Stomach smooth muscle (tissue), 2 donors: ENCODE measurements at regions not wholly inside any gene's neighbourhood (a gene's known extent, or its start where the extent isn't known, plus 50 kb on each side); places are given as distances from the start of the nearest gene placed in this dataset.

Source experiments
- H3K27ac ChIP-seq: one replicate; pipeline ENCODE4 v1.7.0; 2013; ENCODE audit warnings: mild to moderate bottlenecking, low read length, inconsistent platforms
- H3K27me3 ChIP-seq, 2 donors: one replicate each; pipeline ENCODE4 v1.7.0; 2013; ENCODE audit warnings: low read length in 2 of 2; ENCODE audit not compliant: insufficient read depth in 2 of 2, control insufficient read depth in 1 of 2
- H3K36me3 ChIP-seq, 2 donors: one replicate each; pipeline ENCODE4 v1.7.0; 2013; ENCODE audit warnings: low read length in 2 of 2; ENCODE audit not compliant: control insufficient read depth in 2 of 2, insufficient read depth in 2 of 2
- H3K4me1 ChIP-seq: one replicate; pipeline ENCODE4 v1.7.0; 2013; ENCODE audit warnings: low read length; ENCODE audit not compliant: control insufficient read depth, insufficient read depth
- H3K4me3 ChIP-seq, 2 donors: one replicate each; pipeline ENCODE4 v1.7.0; 2013; ENCODE audit warnings: low read length in 2 of 2
- H3K9ac ChIP-seq, 2 donors: one replicate each; pipeline ENCODE4 v1.7.0; 2013; ENCODE audit warnings: low read length in 2 of 2, mild to moderate bottlenecking in 1 of 2
- H3K9me3 ChIP-seq, 2 donors: one replicate each; pipeline ENCODE4 v1.7.0; 2013; ENCODE audit warnings: low read length in 2 of 2; ENCODE audit not compliant: control insufficient read depth in 2 of 2
- donor health status: healthy.
- donor health status: Pancreatic carcinoma.

- no peak overlapping the region for H3K4me3 ChIP-seq
- no peaks in the 10 kb centered on the region for H3K4me1 ChIP-seq
- no peaks in the 10 kb centered on the region for H3K27me3 ChIP-seq
- H3K36me3 ChIP-seq = no peaks in the 10 kb centered on the region
- H3K27ac ChIP-seq = no peak overlapping the region
- H3K9me3 ChIP-seq = no peaks in the 10 kb centered on the region
- H3K9ac ChIP-seq = no peak overlapping the region
Measured at GRCh38 chr10:43795093-43795492, 146.4 kb upstream of the ZNF32 start.

DNA sequence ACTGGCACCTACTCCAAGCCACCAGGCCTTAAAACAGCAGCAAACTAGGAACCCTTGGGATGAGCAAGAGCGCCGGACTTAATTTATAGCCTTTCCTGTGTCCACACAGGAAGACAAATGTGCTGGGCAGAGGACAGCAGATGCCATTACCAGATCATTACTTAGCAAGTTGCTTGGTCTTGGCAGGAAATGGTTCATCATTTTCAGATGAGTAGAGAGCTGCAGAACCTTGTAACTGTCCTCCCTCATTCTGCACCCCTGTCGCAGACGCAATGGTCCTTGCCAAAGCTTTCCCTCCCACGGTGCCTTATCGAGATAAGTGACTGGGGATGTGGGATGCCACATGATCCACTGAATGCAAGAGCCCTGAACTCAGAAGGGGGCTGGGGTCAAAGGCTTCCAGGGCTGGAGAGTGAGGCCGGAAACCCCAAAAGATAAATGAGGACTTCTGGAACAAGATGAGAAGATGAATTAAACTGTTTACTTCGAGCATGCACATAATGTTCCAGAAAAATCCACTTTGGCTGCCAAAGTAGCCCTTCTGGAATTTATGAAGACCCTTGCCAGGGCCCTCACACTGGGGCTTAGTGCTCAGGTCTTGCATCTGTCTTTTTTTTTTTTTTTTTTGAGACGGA lies 145.6 kb upstream of the ZNF32 start:
- H3K27me3 ChIP-seq = no peaks in the 10 kb centered on the region
- no peaks in the 10 kb centered on the region for H3K36me3 ChIP-seq
- H3K27ac ChIP-seq = no peak overlapping the region
- H3K4me1 ChIP-seq = no peaks in the 10 kb centered on the region
- no peak overlapping the region for H3K4me3 ChIP-seq
- no peaks in the 10 kb centered on the region for H3K9me3 ChIP-seq
- H3K9ac ChIP-seq = no peak overlapping the region

DNA sequence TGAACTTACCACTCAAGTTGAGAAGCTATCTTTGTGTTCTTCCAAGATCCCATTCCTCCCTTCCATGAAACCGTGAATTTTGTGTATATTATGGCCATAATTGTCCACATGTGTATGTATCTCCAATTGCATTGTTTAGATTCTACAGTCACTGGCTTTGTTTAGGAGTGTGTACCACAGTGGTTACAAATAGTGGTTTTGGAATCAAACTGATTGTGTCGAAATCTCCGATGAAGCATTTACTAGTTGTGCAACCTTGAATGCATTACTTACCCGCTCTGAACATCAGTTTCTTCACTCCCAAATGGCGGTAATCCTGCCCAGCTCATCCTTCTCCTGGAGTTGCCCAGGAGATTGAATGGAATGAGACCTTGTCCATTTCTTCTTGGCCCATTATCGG lies 145.0 kb upstream of the ZNF32 start:
- Histone ChIP-seq H3K4me1 (no peaks in the 10 kb centered on the region), H3K27me3 (no peaks in the 10 kb centered on the region), H3K4me3 (no peak overlapping the region), H3K9me3 (no peaks in the 10 kb centered on the region), H3K9ac (no peak overlapping the region), H3K36me3 (no peaks in the 10 kb centered on the region), H3K27ac (no peak overlapping the region)

- H3K27me3 ChIP-seq = no peaks in the 10 kb centered on the region
- no peaks in the 10 kb centered on the region for H3K9me3 ChIP-seq
- H3K27ac ChIP-seq = no peak overlapping the region
- no peaks in the 10 kb centered on the region for H3K4me1 ChIP-seq
- no peaks in the 10 kb centered on the region for H3K36me3 ChIP-seq
- H3K4me3 ChIP-seq = no peak overlapping the region
- no peak overlapping the region for H3K9ac ChIP-seq
Measured at GRCh38 chr10:43790147-43790546, 141.5 kb upstream of the ZNF32 start.

- H3K9me3 ChIP-seq = no peaks in the 10 kb centered on the region
- H3K9ac ChIP-seq = no peak overlapping the region
- H3K36me3 ChIP-seq = no peaks in the 10 kb centered on the region
- no peaks in the 10 kb centered on the region for H3K27me3 ChIP-seq
- no peak overlapping the region for H3K4me3 ChIP-seq
- no peak overlapping the region for H3K27ac ChIP-seq
- H3K4me1 ChIP-seq = no peaks in the 10 kb centered on the region
Measured at GRCh38 chr10:43785252-43785651, 136.6 kb upstream of the ZNF32 start.

- H3K9me3 ChIP-seq = no peaks in the 10 kb centered on the region
- no peaks in the 10 kb centered on the region for H3K36me3 ChIP-seq
- no peak overlapping the region for H3K27ac ChIP-seq
- no peak overlapping the region for H3K9ac ChIP-seq
- no peak overlapping the region for H3K4me3 ChIP-seq
- no peaks in the 10 kb centered on the region for H3K27me3 ChIP-seq
- H3K4me1 ChIP-seq = no peaks in the 10 kb centered on the region
Measured at GRCh38 chr10:43782814-43783213, 134.1 kb upstream of the ZNF32 start.

- Histone ChIP-seq H3K9me3 (no peaks in the 10 kb centered on the region), H3K4me1 (no peaks in the 10 kb centered on the region), H3K27me3 (no peaks in the 10 kb centered on the region), H3K27ac (no peak overlapping the region), H3K4me3 (no peak overlapping the region), H3K9ac (no peak overlapping the region), H3K36me3 (no peaks in the 10 kb centered on the region)
Measured at GRCh38 chr10:43781480-43782361, 133.0 kb upstream of the ZNF32 start.

DNA sequence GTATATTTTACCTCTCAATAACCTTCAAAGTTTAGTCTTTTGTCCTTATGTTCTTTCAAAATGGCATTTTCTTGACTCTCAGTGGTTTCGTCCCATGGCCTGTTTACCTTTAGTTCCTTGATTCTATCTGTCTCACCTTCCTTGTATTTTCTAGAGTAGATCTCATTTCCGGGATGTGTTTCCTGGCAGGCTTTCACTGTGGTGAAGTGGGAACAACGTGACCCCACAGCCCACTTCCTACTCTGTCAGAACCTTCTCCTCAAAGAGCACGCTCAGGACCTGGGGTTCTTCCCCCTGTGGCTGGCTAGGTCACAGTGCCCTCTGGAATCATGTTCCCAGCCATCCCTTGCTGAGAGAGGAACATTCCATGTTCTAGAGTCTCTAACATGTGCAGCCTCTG lies 129.9 kb upstream of the ZNF32 start:
- Histone ChIP-seq H3K4me3 (no peak overlapping the region), H3K9ac (no peak overlapping the region), H3K27me3 (no peaks in the 10 kb centered on the region), H3K36me3 (no peaks in the 10 kb centered on the region), H3K9me3 (no peaks in the 10 kb centered on the region), H3K27ac (no peak overlapping the region), H3K4me1 (no peaks in the 10 kb centered on the region)

DNA sequence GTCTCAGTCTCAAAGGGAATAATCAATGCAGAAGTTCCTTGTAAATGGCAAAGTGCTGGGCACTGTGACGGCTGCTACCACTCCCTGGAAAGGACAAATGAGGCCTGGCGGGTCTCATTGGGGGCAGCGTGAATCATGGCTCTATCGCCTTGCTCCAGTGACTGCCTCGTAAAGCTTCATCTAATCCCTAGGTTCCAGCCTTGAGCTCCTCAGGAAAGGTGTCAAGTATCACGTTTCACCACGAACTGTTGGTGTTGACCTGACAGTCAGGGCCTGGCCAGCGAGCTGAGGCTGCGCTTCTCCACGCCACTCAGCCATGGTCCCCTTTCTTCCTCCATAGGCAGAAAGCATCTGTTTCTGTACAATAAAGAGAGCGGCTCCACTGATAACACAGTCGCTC lies 126.7 kb upstream of the ZNF32 start:
- H3K27me3 ChIP-seq = no peaks in the 10 kb centered on the region
- no peak overlapping the region for H3K4me3 ChIP-seq
- H3K9ac ChIP-seq = no peak overlapping the region
- no peaks in the 10 kb centered on the region for H3K36me3 ChIP-seq
- no peak overlapping the region for H3K27ac ChIP-seq
- no peaks in the 10 kb centered on the region for H3K9me3 ChIP-seq
- H3K4me1 ChIP-seq = no peaks in the 10 kb centered on the region

- no peaks in the 10 kb centered on the region for H3K4me1 ChIP-seq
- H3K27ac ChIP-seq = no peak overlapping the region
- no peaks in the 10 kb centered on the region for H3K9me3 ChIP-seq
- H3K27me3 ChIP-seq = no peaks in the 10 kb centered on the region
- no peaks in the 10 kb centered on the region for H3K36me3 ChIP-seq
- no peak overlapping the region for H3K9ac ChIP-seq
- H3K4me3 ChIP-seq = no peak overlapping the region
Measured at GRCh38 chr10:43774234-43774769, 125.6 kb upstream of the ZNF32 start.

DNA sequence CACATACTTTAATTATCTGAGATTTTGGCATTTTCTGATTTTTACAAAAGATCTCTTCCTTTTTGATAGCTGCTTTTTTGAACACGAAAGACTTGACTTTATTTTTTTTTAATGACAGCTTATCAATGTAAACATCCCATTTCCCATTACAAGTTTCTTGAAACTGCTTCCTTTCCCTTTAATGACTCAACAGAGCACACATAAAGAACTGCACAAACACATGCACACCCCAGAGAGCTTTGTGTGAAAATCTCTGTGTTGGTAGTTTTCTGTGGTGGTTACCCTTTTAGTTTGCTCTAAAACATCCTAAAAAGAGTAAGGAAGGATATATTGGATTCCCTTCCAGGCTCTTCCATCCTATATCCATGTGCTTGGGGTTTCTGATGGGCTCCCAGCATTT lies 125.1 kb upstream of the ZNF32 start:
- H3K4me1 ChIP-seq = no peaks in the 10 kb centered on the region
- H3K9me3 ChIP-seq = peaks cover 0 to 1% of the 10 kb centered on the region in 2 donors
- H3K36me3 ChIP-seq = no peaks in the 10 kb centered on the region
- H3K9ac ChIP-seq = no peak overlapping the region
- no peak overlapping the region for H3K4me3 ChIP-seq
- H3K27me3 ChIP-seq = no peaks in the 10 kb centered on the region
- H3K27ac ChIP-seq = no peak overlapping the region
